Stimulated activated CD8-positive, alpha-beta memory T cell treated with anti-CD3 and anti-CD28 coated beads, Interleukin-4, amount 100 ng/mL, for 48 hours (primary cell): ENCODE measurements at regions not wholly inside any gene's neighbourhood (a gene's known extent, or its start where the extent isn't known, plus 50 kb on each side); places are given as distances from the start of the nearest gene placed in this dataset.

ENCODE experiments used
- DNase-seq: peaks from one replicate; pipeline ENCODE4 v3.0.0-alpha.2; 2020

DNA sequence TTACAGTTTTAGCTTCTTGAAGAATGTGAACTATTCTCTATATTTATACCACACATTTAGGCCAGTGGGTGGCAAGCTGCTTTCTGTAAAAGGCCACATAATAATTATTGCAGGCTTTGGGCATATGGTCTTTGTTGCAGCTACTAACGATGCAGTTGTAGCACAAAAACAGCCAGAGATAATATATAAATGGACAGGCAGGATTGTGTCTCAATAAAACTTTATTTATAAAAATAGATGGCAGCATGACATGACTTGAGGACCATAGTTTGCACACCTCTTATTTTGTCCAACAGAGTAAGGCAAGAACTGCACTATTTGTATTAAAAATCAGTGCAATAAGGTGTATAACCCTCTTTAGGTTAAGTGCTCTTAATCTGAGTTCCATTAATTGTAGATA, 415.0 kb downstream of the ANXA1 start:
- no peak for DNase-seq

DNA sequence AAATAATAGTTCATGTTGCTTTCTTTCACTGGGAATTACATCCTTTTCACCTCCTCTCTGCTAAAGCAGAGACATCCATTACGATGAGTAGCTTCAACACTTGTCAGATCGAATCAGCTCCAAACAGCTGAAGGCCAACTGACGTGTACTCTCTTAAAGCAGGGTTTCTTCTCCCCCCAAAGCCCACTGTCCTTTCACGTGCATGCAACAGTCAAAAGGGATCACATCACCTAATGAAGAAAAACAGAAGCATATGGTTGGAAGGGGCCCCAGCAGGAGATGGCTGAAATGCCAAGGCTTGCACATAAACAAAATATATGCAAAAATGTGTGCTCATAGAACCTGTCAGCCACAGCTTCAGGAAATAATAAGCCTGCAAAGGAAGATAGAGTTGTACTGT, 421.6 kb downstream of the ANXA1 start:
- no peak for DNase-seq

DNA sequence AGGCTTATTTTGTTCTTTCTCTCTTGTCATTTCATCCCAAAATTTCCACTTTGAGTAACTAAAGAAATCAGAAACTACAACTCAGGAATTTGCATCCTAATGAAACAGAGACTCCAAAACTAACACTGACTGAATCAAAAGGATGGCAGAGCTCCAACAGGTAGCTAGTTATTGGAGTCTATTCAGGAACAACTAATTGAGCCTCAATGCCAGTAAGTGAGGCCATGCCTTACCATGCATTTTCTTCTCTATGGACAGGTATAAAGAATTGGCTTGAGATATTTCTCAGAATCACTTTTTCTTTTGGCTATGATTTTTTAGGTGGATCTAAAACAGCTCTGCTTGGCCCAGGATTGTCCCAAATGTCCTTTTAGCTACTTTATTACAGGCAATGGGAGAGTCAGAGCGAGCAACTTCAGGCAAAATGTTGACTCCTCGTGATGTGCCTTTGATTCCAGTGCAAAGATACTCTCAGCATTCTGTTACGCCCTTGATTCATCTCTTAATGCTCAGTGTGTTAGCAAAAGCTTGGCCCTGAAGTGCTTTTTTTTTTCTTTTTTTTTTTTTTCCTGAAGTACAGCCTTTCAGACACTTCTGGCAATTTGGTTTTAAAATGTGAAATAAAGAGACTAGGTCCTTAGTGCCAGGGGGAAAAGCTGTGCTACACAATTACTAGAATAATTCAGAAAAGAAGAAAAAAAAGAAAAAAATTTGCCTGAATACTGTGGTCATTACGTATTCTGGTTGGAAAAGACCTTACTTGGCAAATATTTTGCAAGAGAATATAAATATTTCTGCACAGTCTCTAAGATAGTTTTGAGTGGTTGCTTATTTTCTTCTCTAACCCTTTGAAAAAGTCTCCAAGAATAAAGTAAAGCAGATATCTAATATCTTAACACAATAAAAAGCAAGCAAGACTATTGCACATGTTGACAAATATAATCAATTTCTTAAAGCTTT, 423.7 kb downstream of the ANXA1 start:
- DNase-seq, result no peak

DNA sequence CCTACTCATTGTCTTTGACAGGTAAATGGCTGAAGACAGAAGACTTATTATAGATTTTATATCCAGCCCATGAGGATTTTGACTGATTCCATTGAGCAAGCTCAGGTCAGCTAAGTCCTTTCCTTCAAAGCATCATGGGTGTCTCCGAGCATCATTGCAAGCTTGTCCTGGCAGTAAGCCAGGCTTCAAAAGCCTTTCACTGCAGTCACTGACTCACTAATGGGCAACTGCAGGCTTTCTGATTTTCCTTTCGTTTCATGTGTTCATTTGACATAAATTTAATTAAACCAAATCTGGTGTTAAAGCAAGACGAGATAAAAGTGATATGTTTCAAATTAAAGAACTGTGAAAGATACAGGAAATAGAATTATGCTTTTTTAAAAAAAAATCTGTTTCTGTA, 426.2 kb downstream of the ANXA1 start:
- DNase-seq, result no peak

DNA sequence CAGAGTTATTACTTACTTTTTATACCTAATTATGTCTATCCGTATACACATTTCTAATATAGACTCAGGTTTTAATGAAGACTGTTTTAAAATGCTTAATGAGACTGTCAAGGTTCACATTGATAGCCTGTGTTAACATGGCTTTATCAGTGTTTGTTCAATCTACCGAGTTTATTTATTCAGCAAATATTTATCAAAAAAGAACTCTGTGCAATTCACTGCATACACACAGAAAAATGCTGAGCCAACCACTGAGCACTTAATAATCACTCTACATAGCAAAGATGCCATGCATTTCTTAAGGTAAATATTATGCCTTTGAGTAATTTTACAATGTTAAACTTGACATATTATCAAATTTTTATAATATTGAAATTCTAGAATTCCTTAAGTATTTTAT, 428.2 kb downstream of the ANXA1 start:
- DNase-seq, result no peak

DNA sequence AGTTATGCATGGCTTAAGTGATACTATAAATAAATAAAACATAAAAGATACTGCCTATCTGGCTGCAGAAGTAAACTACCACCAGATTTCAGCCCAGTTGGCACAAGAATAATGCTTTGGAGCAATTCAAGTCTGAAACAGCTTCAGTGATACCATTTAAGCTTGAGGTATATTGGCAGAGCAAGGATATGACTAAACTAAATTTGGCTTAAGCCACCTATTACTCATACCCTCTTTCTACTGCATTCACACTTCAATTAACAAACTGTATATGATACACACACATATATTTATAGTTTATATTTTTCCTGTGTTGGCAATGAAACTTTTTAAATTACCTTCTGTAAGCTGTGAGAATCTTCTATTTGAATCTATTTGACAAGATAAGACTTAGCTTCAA, 431.9 kb downstream of the ANXA1 start:
- no peak for DNase-seq

DNA sequence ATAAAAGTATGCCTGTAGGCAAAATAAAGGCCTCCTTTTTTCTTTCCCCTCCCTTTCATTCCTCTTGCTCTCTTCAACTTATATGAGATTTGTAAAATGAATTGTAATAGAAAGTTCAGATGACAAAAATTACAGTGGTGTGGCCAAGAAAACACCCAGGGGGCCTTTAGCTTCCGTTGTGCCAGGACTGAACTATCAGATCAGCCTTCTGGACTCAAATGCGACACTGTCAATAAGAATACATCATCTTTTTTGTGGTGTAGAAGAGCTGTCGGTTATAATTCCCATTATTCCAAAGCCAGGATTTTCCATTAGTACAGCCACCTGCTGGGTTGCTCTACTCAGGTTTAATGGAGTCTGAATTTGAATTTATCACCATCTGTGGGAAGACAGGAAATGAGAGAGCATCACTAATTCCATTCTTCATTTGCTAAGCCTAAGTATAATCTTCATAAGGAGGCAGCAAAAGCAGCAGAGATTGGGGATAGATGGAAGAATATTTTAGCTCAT, 443.4 kb downstream of the ANXA1 start:
- DNase-seq, result no peak

DNA sequence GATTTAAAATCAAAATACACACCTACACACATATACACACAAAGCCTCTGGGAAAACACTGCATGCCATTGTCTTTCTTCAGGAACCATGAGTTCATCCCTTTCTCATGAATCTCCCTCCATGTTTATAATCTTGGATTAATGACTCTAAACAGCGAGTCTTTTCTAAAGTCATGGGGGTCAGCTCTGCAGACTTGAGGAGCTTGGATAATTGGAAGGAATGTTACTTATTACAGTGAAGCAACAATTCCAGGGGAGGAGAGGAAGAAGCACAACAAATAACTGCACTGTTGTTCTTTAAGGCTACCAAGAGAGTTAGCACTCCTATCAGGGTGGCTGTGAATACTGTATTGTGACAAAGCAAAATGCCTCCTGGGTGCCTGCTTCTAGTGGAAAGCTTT, 444.7 kb downstream of the ANXA1 start:
- no peak for DNase-seq

DNA sequence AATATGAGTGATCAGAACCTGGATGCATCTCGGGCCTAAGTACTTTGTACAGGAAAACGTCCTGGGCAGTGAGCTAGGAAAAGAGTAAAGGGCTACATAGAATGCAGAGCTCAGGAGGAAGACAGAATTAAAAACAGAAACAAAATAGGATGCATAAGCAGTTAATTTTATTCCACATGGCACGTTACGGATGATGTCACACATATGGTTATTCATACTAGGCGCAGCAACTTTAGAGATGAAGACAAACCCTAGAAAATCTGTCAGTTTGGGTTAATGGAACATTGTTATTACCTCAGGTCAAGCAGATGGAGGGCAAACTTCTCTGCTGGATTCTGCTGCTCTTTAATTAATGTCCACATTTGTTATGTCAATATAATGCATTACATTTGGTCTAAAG, 445.4 kb downstream of the ANXA1 start:
- no peak for DNase-seq

DNA sequence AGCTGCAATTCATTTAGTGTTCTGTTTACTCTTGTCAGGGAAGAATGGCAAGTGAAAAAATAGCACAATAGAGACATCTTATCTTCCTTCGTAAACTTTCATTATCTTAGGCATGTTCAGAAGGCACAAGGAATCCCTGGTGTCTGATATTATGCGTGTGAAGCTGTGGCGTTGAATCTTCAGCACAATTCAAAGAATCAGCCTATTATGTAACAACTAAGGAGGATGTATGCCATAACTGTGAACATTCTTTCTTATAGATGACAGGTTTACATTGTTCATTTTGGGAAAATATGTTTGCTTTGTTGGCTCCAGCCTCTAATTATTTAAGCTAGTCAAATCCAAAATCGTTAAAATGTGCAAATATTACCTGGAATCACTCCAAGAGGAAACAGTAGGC, 446.1 kb downstream of the ANXA1 start:
- DNase-seq, result no peak

DNA sequence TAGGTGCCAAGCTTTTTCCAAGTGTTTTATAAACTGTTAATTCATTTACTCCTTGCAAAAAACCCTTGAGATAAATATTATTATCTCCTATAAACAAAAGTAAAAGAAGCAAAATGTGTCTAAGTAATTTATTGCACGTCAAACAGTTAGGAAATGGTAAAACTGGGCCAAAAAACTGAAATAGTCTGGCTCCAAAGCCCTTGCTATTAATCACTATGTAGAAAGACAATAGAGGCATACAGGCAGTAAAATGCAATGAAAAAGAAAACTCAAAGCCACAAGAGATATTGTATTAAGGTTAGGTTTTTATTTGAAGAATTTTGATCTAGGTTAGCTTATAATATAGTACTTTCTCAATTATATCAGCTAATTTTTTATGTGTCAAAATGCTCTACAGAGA, 457.7 kb downstream of the ANXA1 start:
- DNase-seq, result no peak

DNA sequence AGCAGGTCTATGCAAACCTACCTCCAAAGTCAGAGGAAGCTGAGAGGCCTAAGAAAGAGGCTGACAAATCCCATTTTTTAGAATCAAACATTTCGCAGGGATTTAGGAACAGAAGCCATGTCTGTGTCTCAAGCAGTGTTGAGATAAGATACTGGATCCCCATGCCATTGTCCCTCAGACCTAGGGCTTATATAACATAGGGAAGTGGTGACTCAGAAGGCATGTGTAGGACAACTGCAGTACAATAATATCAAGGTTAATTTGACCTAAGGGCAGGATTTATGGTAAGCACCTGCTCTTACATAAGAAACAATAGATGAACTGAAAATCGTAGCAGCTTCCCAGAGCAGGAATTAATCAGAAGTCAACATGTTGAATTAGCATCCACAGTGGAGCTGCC, 459.4 kb downstream of the ANXA1 start:
- DNase-seq, result no peak

DNA sequence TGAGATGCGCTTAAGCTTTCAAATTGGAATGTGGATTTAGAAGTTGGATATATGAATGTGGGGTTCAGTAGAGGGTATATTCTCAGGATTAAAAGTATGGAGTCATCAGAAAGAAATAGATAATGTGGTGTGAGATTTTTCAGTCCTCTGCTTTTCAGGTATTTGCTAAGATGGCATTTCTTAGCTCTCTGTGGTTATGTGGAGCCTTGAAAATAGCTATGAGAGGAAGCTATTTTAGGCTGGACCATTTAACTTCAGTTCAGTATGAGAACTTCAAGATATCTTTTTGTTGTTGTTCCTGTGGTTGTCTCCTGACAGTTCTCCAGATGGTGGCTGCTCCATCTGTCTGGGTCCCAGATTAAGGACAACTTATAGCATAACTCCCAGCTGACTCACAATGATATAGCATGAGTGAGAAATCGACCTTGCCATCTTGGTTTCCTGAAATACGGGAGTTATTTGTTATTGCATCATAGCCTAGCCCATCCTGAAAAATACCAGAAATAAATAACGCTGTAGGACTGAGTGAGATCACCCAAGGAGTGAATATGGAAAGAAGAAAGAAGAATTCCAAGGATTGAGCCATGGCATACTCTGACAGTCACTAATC, 461.5 kb downstream of the ANXA1 start:
- DNase-seq, result no peak

DNA sequence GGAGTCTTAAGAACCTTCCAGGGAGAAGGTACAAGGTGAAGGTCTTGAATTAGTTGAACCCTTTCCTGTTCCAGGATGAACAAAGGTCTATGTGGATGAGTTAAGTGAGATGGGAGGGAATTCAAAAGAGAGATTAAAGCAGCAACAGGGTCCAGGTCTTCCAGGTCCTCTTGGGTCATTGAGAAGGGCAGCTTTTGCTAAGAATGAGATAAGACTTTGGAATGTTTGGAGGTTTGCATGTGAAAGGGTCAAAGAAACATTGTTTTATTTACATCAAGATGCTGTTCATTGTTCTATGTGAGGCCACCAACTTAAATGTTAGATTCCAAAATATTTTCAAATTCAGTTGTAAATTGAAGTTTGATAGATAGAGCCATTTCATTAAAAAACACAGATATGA, 463.9 kb downstream of the ANXA1 start:
- DNase-seq, result no peak

DNA sequence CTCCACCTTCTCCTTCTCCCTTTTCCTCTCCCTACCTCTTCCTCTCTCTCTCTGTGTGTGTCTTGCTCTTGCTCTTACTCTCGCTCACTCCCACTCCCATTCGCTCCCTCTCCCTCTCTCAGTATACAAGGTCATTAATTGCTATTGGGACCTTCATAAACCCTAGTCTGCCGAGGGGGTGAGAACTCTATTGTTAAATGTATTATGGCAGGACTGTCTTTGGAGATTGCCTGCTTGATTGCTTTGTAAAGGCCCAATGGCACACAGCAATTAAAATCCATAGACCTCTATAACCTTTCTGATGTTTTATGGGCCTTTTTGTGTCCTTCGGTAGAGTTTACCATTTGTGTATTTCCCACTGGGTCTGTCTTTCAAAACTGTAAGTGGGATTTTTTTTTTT, 465.9 kb downstream of the ANXA1 start:
- DNase-seq, result no peak

DNA sequence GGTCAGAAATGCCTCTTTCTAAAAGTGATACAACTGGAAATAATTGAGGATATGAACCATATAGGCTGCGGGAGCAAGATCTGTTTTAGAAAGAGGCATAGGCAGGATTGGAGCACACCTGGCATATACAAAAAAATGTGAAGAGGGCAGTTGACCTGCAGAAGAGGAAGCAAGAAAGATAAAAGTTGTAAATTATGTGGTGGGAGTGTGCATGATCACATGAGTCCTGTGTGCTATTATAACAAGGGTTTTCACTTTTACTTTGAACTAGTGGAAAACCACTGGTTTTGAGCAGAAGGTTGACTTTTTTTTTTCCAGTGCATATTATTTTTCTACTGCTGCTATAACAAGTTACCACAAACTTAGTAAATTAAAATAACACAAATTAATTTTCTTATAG, 489.3 kb downstream of the ANXA1 start:
- DNase-seq, result no peak

DNA sequence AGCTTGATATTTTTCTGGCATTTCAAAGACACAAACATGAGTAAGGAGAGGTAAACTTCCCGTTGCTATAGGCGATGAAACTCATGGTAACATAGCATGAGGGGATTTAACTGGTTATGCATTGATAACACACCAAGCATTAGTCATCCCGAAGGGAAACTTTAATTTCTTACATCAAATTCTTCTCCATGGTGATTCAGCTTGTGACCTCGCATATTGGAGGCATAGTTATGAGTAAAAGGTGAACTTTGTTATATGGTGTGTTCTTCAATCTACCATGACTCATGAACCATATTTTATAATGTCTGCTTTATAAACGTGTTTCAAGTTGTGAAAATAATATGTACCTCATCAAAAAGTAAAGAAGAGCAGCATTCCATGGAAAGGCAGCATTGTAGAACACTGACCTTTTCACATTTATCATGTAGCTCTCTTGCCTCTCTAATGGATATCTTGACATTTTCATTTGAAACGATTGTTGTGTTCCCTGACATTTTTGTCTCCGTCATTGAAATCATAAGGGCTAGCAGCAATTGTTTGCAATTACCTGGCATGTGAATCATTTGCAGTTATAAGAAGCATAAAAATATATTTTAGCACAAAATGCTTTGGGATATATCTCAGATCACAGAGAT, 491.8 kb downstream of the ANXA1 start:
- DNase-seq, result no peak

DNA sequence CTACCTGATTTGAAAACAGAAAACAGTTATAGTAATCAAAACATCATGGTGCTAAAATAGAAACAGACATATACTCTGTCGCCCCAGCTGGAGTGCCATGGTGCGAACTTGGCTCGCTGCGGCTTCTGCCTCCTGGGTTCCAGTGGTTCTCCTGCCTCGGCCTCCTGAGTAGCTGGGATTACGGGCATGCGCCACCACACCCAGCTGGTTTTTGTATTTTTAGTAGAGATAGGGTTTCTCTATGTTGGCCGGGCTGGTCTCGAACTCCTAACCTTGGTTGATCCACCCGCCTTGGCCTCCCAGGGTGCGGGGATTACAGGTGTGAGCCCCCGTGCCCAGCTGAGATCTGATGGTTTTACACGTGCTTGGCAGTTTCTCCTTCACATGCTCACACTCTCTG, 495.9 kb downstream of the ANXA1 start:
- no peak for DNase-seq

DNA sequence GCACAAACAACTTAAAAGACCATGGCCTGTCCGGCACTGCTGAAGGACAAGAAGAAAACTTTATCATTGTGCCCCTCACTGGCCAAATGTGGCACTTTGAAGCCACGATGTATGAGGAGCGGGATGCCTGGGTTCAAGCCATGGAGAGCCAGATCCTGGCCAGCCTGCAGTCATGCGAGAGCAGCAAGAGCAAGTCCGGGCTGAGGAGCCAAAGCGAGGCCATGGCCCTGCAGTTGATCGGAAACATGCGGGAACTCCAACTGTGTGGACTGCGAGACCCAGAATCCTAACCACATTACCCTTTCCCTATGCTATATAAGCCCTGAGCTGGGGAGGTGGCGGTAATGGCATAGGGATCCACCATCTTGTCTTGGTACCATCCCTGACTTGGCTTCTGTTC, 497.9 kb downstream of the ANXA1 start:
- DNase-seq, result no peak

DNA sequence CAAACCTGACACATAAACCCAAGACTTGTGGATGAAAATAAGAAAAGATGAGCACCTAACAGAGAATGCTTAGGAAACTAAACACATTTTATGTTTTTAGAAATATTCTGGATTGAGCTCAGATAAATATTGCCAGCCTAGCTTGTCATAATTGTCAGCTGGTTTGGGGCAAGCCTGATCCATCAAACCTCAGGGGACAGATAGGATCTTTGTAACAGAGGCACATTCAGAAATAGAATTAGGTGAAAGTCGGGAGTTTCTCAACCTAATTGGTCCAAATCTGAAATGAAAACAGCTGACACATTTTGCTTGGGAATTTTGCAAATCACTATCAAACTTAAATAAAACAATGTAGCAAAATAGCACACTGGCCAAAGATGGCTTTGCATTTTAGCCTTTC, 503.7 kb downstream of the ANXA1 start:
- no peak for DNase-seq

DNA sequence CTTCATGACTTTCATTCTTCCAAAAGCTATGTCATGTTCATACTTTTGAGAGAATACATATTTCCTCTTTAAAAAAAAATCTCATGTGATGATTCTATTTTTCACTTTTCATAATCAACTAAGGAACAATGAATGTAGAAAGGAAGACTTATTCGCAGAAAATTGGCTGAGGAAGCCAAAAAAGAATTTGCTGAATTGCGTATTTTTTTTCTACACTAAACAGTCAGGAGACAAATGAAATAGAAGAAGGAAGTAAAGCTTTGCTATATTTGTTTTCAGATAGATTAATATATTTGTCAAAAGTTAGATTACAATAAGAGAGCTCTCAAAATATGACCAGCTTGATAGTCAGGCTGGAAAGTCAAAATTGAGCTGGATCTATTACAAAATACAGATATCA, 504.2 kb downstream of the ANXA1 start:
- DNase-seq, result no peak

DNA sequence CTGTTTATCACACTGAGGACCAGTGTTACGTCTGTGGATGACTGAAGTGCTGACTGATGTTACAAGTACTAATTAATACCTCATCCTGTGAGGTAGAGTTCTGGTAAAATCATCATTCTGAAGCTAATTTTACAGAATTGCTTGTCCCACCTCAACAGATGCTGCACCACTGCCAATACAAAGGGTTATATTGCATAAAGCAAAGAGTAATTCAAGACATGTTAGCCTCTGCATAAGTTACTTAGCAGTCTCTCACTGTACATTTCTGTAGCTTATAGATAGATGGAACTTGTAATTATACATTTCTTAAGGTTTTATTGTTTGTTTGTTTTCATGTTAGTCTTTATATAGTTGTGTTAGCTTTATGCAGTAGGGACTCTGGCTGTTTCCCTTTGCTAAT, 513.6 kb downstream of the ANXA1 start:
- DNase-seq, result no peak

DNA sequence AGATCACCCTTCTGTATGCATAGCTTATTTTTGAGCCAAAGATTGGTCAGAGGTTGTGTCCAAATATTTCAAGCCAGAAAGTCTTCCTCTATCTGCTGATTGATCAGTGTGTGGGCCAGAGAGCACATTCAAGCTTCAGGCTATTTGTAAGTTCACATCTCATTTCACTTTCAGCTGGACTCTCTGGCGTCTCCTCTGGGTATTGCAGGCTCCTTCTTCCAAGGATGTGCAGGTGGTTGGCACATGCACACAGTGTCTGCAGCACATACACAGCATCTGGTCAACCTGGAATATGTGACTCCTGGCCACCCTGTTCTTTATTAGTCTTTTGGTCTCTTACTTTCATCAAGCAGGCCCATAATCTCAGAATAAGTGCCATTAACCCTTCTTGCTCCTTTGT, 516.1 kb downstream of the ANXA1 start:
- DNase-seq, result no peak

DNA sequence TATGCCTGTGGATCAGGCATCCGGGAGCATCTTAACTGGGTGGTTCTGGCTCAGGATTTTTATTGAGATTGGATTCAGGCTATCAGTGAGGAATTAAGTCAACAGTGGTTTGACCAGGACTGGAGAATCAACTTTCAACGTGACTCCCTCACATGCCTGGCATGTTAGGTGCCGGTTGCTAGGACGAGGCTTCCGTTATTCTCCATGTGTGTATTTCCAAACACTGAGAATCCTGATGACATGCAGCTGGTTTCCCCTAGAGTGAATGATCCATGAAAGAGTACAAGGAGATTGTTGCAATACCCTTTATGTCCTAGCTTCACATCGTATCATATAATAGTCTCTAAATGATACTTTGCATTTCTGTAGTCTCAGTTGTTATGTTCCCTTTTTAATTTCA, 529.2 kb downstream of the ANXA1 start:
- no peak for DNase-seq
